HG03469 (cell line): ENCODE measurements at regions not wholly inside any gene's neighbourhood (a gene's known extent, or its start where the extent isn't known, plus 50 kb on each side); places are given as distances from the start of the nearest gene placed in this dataset.

Experiments
- ATAC-seq: cut with Tn5 transposase; IDR thresholded peaks from one replicate; pipeline ENCODE4 v1.9.1; 2021; ENCODE audit warnings: mild to moderate bottlenecking, moderate library complexity, moderate number of reproducible peaks; ENCODE audit not compliant: unreplicated experiment

DNA sequence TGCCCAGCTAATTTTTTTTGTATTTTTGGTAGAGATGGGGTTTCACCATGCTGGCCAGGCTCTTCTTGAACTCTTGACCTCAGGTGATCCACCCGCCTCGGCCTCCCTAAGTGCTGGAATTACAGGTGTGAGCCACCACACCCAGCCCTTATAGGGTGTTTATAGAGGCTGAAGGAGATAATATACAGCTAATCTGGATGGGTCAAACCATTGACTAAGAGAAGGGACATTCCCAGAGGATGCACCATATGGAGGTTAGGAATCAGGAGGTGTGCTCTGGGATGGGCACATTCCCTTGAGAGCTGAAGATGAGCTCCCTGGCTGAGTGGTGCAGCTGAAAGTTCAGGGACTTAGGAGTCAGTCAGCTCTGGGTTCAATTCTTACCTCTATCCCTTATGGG lies 68.3 kb upstream of the SHISA3 start:
- no peak for ATAC-seq

DNA sequence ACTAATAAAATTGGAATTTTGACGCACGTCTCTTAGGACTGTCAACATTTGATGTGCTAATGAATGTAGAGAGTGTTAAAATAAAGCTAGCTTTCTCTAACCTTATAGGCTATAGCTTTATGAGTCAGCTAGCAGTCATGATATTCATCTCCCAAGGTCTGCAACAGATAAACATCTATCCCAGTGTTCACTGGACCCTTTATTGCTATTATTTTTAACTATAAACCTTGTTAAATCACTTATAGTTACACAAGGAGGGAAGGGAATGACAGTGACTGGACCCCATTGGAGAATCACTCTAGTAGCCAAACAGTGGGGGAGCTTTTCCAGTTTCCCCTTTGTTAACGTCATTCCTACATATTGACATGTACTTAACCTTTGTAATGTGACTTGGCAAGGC lies 67.9 kb upstream of the SHISA3 start:
- no peak for ATAC-seq

DNA sequence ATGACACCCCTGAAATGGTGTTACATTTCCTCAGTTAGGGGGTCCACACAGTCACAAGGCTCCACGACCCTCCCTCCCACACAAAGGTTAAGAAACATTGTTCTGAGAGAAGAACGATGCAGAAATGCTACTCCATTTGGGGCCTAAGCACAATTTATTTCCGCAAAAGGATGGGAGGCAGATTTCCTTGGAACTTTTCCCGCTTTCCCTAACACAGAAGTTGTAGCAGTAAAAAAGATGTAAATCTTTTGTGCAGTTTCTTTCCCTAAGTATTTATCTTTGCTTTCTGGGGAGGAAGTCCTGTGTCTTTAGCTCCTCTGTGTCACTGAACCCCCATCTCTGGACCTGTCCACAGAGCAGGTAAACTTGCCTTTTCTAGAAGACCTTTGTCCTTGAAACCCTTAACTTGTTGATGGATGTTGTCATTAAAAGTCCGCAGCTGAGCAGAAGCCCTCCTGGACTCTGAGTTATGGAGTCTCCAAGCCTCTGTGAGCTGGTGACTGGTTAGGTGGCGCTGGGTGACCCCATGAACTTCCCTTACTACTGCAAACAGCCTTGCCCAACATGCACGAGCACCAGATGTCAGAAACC lies 67.2 kb upstream of the SHISA3 start:
- ATAC-seq = no peak

DNA sequence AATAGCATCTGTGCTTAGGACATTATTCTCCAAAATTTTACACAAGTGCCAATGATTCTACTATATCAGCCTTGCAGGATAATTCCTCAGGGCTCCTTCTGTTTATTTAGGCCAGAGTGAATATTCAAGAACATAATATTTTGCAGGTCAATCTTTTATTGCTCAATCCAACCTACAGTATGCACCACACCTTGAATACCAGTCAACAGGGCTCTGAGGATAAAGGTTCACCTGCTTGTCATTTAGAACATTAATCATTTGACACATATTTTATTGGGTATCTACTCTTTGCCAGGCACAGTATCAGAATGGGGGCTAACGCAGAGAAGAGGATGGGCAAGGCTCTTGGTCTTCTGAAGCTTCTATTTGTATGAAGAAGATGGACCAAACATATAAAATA lies 66.2 kb upstream of the SHISA3 start:
- ATAC-seq = no peak

- ATAC-seq = peak; percentile 92
These were observed 65.3 kb upstream of the SHISA3 start for GRCh38 chr4:42331914-42332368.

- no peak for ATAC-seq
These were observed 57.3 kb upstream of the SHISA3 start for GRCh38 chr4:42339935-42340406.

DNA sequence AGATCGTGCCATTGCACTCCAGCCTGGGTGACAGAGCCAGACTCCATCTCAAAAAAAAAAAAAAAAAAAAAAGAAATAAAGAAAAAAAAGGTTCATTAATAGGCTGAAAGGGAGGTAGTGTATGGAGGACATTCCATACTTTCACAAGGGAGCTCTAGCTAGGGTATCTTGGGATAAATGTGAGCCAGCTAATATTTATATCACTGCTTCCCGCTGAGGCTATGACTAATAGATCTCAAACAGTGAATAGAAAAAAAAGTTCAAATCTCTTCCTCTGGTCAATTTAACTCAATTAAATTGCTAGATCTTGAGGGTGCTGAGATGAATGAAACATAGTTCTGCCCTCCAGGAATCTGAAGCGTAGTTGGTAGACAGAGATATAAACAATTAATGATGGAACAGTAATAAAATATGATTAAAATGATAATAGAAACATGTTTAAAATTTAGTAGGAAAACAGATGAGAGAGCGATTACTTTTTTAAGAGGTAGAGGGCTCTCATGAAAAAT lies 55.7 kb upstream of the SHISA3 start:
- ATAC-seq = no peak

DNA sequence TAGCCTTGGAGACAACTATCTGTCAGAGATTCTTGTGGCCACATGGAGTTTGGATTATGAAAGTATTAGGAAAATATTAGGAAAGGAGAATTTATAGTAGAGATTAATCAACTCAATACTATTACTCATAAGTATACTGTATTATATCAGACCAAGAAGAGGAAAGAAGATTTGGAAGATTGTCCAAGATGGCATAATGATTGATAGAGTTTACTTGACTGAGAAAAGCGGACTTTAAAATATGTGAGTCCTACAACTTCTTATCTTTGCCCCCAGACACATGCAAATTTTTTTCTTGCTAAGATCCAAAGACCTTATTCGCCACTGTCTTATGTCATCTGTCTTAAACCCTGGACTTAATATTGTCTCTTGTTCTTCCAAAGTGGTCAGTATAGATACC lies 54.8 kb upstream of the SHISA3 start:
- no peak for ATAC-seq

DNA sequence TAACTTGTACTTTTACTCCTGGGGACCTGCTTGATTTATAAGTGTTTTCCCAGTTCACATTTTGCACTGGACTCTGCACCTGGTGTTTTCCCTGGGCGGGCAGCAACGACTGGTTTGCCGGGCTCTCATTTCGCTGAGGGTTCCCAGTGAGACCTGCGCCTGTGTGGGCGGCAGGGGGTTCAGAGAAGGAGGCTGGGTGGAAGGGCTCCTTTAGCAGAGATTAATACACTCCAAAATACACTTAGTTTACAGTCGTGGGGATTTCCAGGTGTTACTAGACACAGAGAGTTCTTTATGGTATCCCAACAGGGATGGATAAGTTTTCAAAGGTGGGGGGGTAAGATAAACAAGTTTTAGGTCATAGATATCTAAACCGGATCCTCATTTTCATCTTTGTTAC lies 53.0 kb upstream of the SHISA3 start:
- ATAC-seq = no peak

- ATAC-seq = no peak
These were observed 52.5 kb upstream of the SHISA3 start for GRCh38 chr4:42344749-42345148.

DNA sequence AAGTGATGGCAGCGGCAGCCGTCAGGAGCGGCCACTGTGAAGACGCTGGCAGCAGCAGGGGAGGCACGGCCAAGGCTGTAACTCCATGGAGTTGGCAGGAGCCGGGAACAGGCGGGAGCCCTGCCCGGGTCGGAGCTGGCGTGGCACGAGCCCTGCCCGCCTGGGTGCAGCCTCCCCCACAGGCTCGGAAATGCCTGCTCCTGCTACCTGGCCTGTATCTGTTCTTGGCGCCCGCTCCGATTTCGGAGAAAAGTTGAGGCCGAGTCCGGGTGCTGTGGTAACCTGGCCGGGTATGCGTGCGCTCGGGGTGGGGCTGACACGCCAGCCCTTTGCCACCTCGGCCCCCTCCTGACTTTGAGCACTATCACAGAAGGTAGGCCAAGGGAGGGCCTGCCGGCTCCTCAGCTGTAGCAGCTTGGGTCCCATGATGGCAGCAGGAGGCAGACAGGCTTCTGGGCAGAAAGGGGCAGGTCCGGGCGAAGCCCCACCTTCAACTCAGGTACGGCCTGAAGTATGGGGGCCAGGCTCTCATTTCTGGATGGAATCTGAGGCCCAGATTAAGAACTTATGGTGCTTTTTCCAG lies 51.2 kb upstream of the SHISA3 start:
- no peak for ATAC-seq

- no peak for ATAC-seq
These were observed 50.2 kb upstream of the SHISA3 start for GRCh38 chr4:42347076-42347475.
